GM10266 (cell line): ENCODE measurements at regions not wholly inside any gene's neighbourhood (a gene's known extent, or its start where the extent isn't known, plus 50 kb on each side); places are given as distances from the start of the nearest gene placed in this dataset.
A peak's percentile ranks its signal among the peaks of the same experiment; 100 is the strongest.

Experiments used
- DNase-seq: peaks from one replicate; pipeline ENCODE4 v3.0.0; 2012; ENCODE audit errors: extremely low spot score
- CTCF ChIP-seq: IDR thresholded peaks from 2 replicates; pipeline ENCODE4 v1.5.1; 2012; ENCODE audit warnings: mild to moderate bottlenecking, low read depth; ENCODE audit not compliant: control insufficient read depth, insufficient read depth; ENCODE audit errors: missing control alignments

- no peak for TF ChIP-seq CTCF
- DNase-seq = no peak
Observed at GRCh38 chr18:51757255-51757924, 559.9 kb upstream of the MEX3C start.

- TF ChIP-seq CTCF = no peak
- no peak for DNase-seq
Observed at GRCh38 chr18:51762373-51762772, 564.9 kb upstream of the MEX3C start.

DNA sequence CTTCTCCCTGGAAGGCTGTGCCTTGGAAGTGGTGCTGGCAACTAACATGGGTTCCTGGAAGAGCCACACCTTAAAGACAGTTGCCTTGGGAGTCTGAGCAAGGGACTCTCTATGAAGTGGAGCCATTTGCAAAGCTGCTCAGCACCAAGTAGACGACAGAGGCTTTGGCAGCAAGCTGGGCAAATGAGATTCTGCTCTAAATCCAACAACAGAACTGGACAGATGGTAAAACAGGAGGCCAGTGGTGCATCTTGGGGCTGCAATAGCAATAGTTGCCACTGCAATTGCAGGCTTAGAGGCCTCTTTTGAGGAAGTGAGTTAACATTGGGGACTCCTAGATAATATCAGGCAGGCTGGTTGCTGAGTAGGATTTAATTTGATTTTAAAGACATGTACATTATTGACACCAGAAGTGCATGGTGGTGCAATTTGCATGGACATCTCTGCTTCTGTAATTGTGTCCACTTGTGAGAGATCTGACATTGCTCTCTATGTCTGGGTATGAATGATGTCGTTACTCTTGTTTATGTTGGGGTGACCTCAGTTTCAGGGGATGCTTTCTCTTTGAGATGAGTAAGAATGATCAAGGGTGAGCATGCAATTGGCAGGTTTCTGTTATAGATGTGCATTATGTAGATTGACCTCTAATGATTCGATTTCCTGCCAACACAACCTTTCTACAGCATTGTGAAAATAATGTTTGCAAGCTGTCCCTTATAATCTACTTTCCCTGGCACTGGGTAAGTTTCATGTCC is 568.3 kb upstream of the MEX3C start:
- TF ChIP-seq CTCF = no peak
- DNase-seq = peak; percentile 7

DNA sequence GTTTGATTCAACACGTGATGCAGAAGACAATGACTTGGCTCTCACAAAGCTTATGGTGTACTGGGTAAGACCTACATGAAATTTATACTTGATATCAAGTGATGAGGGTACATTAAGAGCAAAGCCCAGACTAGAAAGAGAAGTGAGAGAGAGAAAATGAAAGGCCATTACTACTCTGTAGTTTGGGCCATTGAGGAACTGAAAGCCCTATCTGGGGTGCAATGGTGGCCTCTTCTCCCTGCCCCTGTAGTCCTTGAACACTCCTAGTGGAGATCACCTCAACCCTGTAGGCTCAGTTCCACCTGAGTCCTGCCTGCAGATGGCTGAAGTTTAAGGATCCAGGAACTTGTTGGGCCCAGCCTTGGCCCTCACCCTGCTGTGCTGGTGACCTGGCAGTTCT is 569.8 kb upstream of the MEX3C start:
- peak; percentile 19 for DNase-seq
- TF ChIP-seq CTCF = no peak

DNA sequence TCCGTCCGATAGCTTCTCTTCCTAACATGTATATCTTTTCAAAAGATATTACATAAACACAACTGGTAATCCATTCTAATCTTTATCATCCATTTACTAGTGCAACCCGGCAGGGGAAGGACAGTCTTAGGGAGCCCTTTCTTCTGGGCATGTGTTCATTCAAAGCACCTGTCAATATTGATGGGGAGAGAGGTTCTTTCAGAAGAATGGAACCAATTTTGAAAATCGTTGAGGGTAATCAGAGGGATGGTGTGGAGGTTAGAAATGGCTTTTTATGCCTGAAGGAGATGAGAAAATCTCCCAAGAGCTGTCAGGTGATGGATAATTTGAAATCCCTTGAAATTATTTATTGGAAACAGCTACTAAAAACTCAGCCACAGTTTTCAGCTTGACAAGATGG is 561.9 kb upstream of the DCC start:
- DNase-seq = no peak
- no peak for TF ChIP-seq CTCF

- no peak for DNase-seq
- no peak for TF ChIP-seq CTCF
Observed at GRCh38 chr18:51789871-51790270, 550.1 kb upstream of the DCC start.

DNA sequence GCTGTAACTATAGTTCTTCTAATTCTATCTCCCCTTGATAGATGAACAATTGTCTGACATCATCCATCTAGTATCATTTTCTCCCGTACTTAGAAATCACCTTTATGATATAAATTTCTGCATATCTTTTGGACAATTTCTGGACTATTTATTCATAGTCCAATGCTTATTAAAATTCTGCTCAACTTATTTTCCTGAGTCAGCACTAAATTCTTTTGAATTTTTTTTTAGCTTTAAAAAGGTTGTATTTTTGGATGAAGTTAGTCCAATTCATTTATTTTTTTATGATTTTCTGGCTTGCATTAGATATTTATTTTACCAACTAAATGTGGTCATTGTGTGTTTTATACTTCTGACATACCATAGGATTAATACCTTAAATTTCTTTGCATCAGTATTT is 538.5 kb upstream of the DCC start:
- DNase-seq = no peak
- no peak for TF ChIP-seq CTCF
